ENCODE measurements at regions not wholly inside any gene's neighbourhood (a gene's known extent, or its start where the extent isn't known, plus 50 kb on each side); places are given as distances from the start of the nearest gene placed in this dataset.

GRCh38 chr5:124823380-124823779 lies 76.9 kb upstream of the ZNF608 start:
- TF ChIP-seq CTCF (IDR thresholded peaks at IDR 0.05) (no peak), POLR2A (IDR thresholded peaks at IDR 0.05) (no peak)
